ENCODE measurements at regions not wholly inside any gene's neighbourhood (a gene's known extent, or its start where the extent isn't known, plus 50 kb on each side); places are given as distances from the start of the nearest gene placed in this dataset.
A peak's percentile ranks its signal among the peaks of the same experiment; 100 is the strongest.
"Not testable (repeated sequence)": the region's sequence is repeated elsewhere in the genome, so short reads cannot be mapped to it uniquely, and the experiment has no call there.

GRCh38 chr3:18593231-18593630 is 168.1 kb upstream of the SATB1 start:
- no peak for DNase-seq

- DNase-seq: no peak
These were observed 166.0 kb upstream of the SATB1 start for GRCh38 chr3:18591120-18591519.

- DNase-seq: no peak
These were observed 160.9 kb upstream of the SATB1 start for GRCh38 chr3:18586076-18586475.

GRCh38 chr3:18585004-18585968 is 160.1 kb upstream of the SATB1 start:
- no peak for DNase-seq

GRCh38 chr3:18580268-18580667 is 155.1 kb upstream of the SATB1 start:
- DNase-seq: no peak

- no peak for DNase-seq
These were observed 154.5 kb upstream of the SATB1 start for GRCh38 chr3:18579661-18580060.

GRCh38 chr3:18575573-18575972 is 150.4 kb upstream of the SATB1 start:
- DNase-seq: no peak

- DNase-seq: no peak
These were observed 147.7 kb upstream of the SATB1 start for GRCh38 chr3:18572809-18573208.

- DNase-seq: no peak
These were observed 142.2 kb upstream of the SATB1 start for GRCh38 chr3:18567293-18567692.

GRCh38 chr3:18562364-18563154 is 137.4 kb upstream of the SATB1 start:
- DNase-seq: no peak

- DNase-seq: peak; percentile 11
These were observed 134.2 kb upstream of the SATB1 start for GRCh38 chr3:18559331-18559842.

GRCh38 chr3:18558507-18558906 is 133.4 kb upstream of the SATB1 start:
- no peak for DNase-seq

GRCh38 chr3:18557216-18557615 is 132.1 kb upstream of the SATB1 start:
- DNase-seq: no peak

- DNase-seq: peak; percentile 13
These were observed 131.5 kb upstream of the SATB1 start for GRCh38 chr3:18556503-18557135.

GRCh38 chr3:18556001-18556408 is 130.9 kb upstream of the SATB1 start:
- no peak for DNase-seq

- not testable (repeated sequence) for DNase-seq
These were observed 127.5 kb upstream of the SATB1 start for GRCh38 chr3:18552579-18553105.

GRCh38 chr3:18546632-18547031 is 121.5 kb upstream of the SATB1 start:
- no peak for DNase-seq

GRCh38 chr3:18544146-18544545 is 119.0 kb upstream of the SATB1 start:
- no peak for DNase-seq

- DNase-seq: no peak
These were observed 113.5 kb upstream of the SATB1 start for GRCh38 chr3:18538463-18539230.

GRCh38 chr3:18533039-18533438 is 107.9 kb upstream of the SATB1 start:
- no peak for DNase-seq

- no peak for DNase-seq
These were observed 106.5 kb upstream of the SATB1 start for GRCh38 chr3:18531662-18532061.

GRCh38 chr3:18529631-18530030 is 104.5 kb upstream of the SATB1 start:
- DNase-seq: no peak
